SK-N-SH treated with all-trans-retinoic acid at 6 μM for 48 hours (cell line): ENCODE measurements at regions not wholly inside any gene's neighbourhood (a gene's known extent, or its start where the extent isn't known, plus 50 kb on each side); places are given as distances from the start of the nearest gene placed in this dataset.

ENCODE experiments used
- ARNTL ChIP-seq: fragments of 450-650 bp; formaldehyde crosslinking; IDR thresholded peaks from 2 replicates; pipeline ENCODE4 v1.5.0; 2020; ENCODE audit warnings: low read depth, mild to moderate bottlenecking, moderate library complexity, borderline replicate concordance
- OSR1 ChIP-seq: fragments of 250-450 bp; sonication (Bioruptor Pico); IDR thresholded peaks from 2 replicates; pipeline ENCODE4 v1.8.0; 2022; ENCODE audit warnings: moderate library complexity, mild to moderate bottlenecking, inconsistent platforms
- PPARA ChIP-seq: fragments of 250-450 bp; sonication (Bioruptor Pico); IDR thresholded peaks from 2 replicates; pipeline ENCODE4 v1.5.0; 2020; ENCODE audit warnings: mild to moderate bottlenecking, borderline replicate concordance
- RARB ChIP-seq: fragments of 250-450 bp; sonication (Bioruptor Pico); IDR thresholded peaks from 2 replicates; pipeline ENCODE4 v1.8.0; 2021; ENCODE audit warnings: mild to moderate bottlenecking, moderate library complexity
- TSHZ2 ChIP-seq: fragments of 250-450 bp; sonication (Bioruptor Pico); IDR thresholded peaks from 2 replicates; pipeline ENCODE4 v1.5.0; 2020; ENCODE audit warnings: mild to moderate bottlenecking, moderate library complexity
- ZFP30 ChIP-seq: fragments of 450-650 bp; formaldehyde crosslinking; IDR thresholded peaks from 2 replicates; pipeline ENCODE4 v1.5.0; 2022; ENCODE audit warnings: mild to moderate bottlenecking, moderate library complexity
- ZNF565 ChIP-seq: fragments of 450-650 bp; formaldehyde crosslinking; conservative IDR thresholded peaks from 2 replicates; pipeline ENCODE4 v1.5.0; 2020; ENCODE audit warnings: low read depth, mild to moderate bottlenecking, moderate library complexity
- ZNF8 ChIP-seq: fragments of 450-650 bp; formaldehyde crosslinking; IDR thresholded peaks from 2 replicates; pipeline ENCODE4 v1.5.0; 2020; ENCODE audit warnings: mild to moderate bottlenecking, moderate library complexity

- no peak for TF ChIP-seq ARNTL
- TF ChIP-seq ZNF565: no peak
- TF ChIP-seq ZFP30 (CRISPR knock-in tag): no peak
- no peak for TF ChIP-seq OSR1
- TF ChIP-seq PPARA (CRISPR knock-in tag): no peak
- TF ChIP-seq ZNF8: no peak
- TF ChIP-seq TSHZ2 (CRISPR knock-in tag): no peak
- TF ChIP-seq RARB (CRISPR knock-in tag): no peak
Observed at GRCh38 chr2:67137699-67138098, 259.4 kb upstream of the ETAA1 start.
